ENCODE measurements at regions not wholly inside any gene's neighbourhood (a gene's known extent, or its start where the extent isn't known, plus 50 kb on each side); places are given as distances from the start of the nearest gene placed in this dataset.

DNA sequence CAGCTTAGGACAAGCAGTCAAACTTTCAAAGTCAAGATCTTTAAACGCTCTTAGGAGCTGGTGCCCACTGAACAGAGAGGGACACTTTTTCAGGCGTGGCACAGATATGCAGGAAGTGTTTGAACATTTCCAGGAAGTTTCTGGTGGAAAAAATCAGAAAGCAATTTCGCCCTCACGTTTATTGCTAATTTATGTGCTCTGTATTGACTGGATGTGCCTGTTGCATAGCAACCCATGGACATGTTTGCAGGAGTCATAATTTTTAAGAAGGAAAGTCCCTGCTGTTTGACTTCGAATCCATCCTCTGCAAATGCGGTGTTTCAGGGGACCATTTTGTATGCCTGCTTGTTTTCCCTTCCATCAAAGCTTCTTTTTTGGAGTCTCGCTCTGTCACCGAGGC is 239.9 kb upstream of the IRF2BP2 start:
- H3K9me3 Mint-ChIP-seq: peaks cover 0 to 2% of the 10 kb centered on the region in 2 experiments; a peak in 1 of 5 replicates
- no peak overlapping the region for H2BK20ac ChIP-seq (ENCODE audit: low read depth, low read length, poor library complexity, severe bottlenecking)
- no peak overlapping the region for H2BK12ac ChIP-seq (ENCODE audit: insufficient read length, low read depth, low read length)
- no peak overlapping the region for H4K91ac ChIP-seq (ENCODE audit: insufficient read length, low read depth, low read length)
- H2BK120ac ChIP-seq (ENCODE audit: low read depth, low read length, poor library complexity, severe bottlenecking): no peak overlapping the region
- H3K14ac ChIP-seq (ENCODE audit: insufficient read depth, low read length): no peak overlapping the region
- no peaks in the 10 kb centered on the region for H3K79me2 ChIP-seq (ENCODE audit: insufficient read depth, low read length)
- H3K27ac ChIP-seq (ENCODE audit: insufficient read length, low read depth, low read length): no peak overlapping the region
- whole genome bisulfite sequencing (ENCODE audit: extremely low coverage, insufficient read length, low lambda C conversion rate): no CpG with 5 or more reads among the region's 8 CpGs
- no peak overlapping the region for H3K4me3 Mint-ChIP-seq
- H3K18ac ChIP-seq (ENCODE audit: insufficient read length, low read depth, low read length): no peak overlapping the region
- H2AFZ ChIP-seq (ENCODE audit: low read length): no peak overlapping the region
- H3T11ph ChIP-seq (ENCODE audit: low read length): no peak overlapping the region
- H3K56ac ChIP-seq (ENCODE audit: insufficient read length, low read depth, low read length): no peak overlapping the region
- no peak overlapping the region for H4K8ac ChIP-seq (replicated peaks; ENCODE audit: insufficient read length, low read depth, low read length)
- H3K23me2 ChIP-seq (ENCODE audit: insufficient read length, low read depth, low read length, poor library complexity, severe bottlenecking): no peaks in the 10 kb centered on the region
- no peak overlapping the region for H3K23ac ChIP-seq (ENCODE audit: insufficient read length, low read depth, low read length)
- H2BK5ac ChIP-seq (ENCODE audit: insufficient read length, low read length): no peak overlapping the region
- H3K4me1 ChIP-seq (ENCODE audit: insufficient read depth, low read length): no peaks in the 10 kb centered on the region
- TF ChIP-seq, protein P1, sequence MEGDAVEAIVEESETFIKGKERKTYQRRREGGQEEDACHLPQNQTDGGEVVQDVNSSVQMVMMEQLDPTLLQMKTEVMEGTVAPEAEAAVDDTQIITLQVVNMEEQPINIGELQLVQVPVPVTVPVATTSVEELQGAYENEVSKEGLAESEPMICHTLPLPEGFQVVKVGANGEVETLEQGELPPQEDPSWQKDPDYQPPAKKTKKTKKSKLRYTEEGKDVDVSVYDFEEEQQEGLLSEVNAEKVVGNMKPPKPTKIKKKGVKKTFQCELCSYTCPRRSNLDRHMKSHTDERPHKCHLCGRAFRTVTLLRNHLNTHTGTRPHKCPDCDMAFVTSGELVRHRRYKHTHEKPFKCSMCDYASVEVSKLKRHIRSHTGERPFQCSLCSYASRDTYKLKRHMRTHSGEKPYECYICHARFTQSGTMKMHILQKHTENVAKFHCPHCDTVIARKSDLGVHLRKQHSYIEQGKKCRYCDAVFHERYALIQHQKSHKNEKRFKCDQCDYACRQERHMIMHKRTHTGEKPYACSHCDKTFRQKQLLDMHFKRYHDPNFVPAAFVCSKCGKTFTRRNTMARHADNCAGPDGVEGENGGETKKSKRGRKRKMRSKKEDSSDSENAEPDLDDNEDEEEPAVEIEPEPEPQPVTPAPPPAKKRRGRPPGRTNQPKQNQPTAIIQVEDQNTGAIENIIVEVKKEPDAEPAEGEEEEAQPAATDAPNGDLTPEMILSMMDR (conservative IDR thresholded peaks at IDR 0.05): no peak
- H3K79me1 ChIP-seq (ENCODE audit: insufficient read depth, low read depth, low read length, poor library complexity, severe bottlenecking): no peaks in the 10 kb centered on the region
- H3K9me3 ChIP-seq (ENCODE audit: control insufficient read depth, low read depth, low read length): no peaks in the 10 kb centered on the region
- no peaks in the 10 kb centered on the region; the same call in 1 of the 2 replicates for H3K27me3 Mint-ChIP-seq (ENCODE audit: low read depth)
- H2AK5ac ChIP-seq (ENCODE audit: insufficient read length, low read length): no peak overlapping the region
- H3K27ac Mint-ChIP-seq: no peak overlapping the region; a peak in 1 of 7 replicates
- peaks cover 18 to 27% of the 10 kb centered on the region in 2 experiments for H3K4me1 Mint-ChIP-seq
- no peaks in the 10 kb centered on the region for H4K20me1 ChIP-seq (ENCODE audit: control insufficient read depth, insufficient read depth, insufficient read length)
- no peak overlapping the region for H3K9ac ChIP-seq (ENCODE audit: extremely low read depth, insufficient read length, low read length)
- H2BK15ac ChIP-seq (ENCODE audit: low read depth, low read length): no peak overlapping the region
- DNase-seq: no peak
- no peaks in the 10 kb centered on the region for H3K27me3 ChIP-seq (ENCODE audit: insufficient read depth, low read length)
- no peak overlapping the region for H3K4me2 ChIP-seq (ENCODE audit: insufficient read depth, insufficient read length, low read length)
- no peaks in the 10 kb centered on the region for H3K36me3 Mint-ChIP-seq (ENCODE audit: insufficient read depth in 1 of 3, low read depth in 3 of 3)
- H4K5ac ChIP-seq (ENCODE audit: insufficient read length, low read depth, low read length): no peak overlapping the region
- H3K4ac ChIP-seq (ENCODE audit: low read depth, low read length): no peak overlapping the region

Data from H9 (cell line).